ENCODE measurements at regions not wholly inside any gene's neighbourhood (a gene's known extent, or its start where the extent isn't known, plus 50 kb on each side); places are given as distances from the start of the nearest gene placed in this dataset.
A peak's percentile ranks its signal among the peaks of the same experiment; 100 is the strongest.

DNA sequence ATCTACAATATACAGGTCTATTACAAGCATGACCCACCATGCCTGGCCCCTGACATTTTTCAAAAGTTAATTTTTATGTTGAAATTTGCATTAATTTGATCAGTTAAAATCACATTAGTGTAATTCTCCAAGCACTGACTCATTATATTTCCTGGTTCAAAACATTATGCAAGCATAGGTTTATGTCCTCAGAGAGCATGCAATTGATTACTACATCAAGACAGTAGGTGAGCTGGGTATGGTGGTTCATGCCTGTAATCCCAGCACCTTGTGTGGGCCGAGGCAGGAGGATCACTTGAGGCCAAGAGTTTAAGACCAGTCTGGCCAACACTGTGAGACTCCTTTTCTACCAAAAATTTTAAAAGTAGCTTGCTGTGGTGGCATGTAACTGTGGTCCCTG, 248.8 kb upstream of the KLHL1 start:
- Histone ChIP-seq H3K4me1 (replicated peaks in 1 of 2) (no peaks in the 10 kb centered on the region), H3K9me3 (replicated peaks in 1 of 3) (no peaks in the 10 kb centered on the region), H3K27ac (no peak overlapping the region), H3K27me3 (no peaks in the 10 kb centered on the region), H3K36me3 (replicated peaks in 1 of 2) (no peaks in the 10 kb centered on the region), H3K4me3 (no peak overlapping the region)
- no peak for TF ChIP-seq POLR2A (IDR thresholded peaks at IDR 0.05)
- TF ChIP-seq, protein P1, sequence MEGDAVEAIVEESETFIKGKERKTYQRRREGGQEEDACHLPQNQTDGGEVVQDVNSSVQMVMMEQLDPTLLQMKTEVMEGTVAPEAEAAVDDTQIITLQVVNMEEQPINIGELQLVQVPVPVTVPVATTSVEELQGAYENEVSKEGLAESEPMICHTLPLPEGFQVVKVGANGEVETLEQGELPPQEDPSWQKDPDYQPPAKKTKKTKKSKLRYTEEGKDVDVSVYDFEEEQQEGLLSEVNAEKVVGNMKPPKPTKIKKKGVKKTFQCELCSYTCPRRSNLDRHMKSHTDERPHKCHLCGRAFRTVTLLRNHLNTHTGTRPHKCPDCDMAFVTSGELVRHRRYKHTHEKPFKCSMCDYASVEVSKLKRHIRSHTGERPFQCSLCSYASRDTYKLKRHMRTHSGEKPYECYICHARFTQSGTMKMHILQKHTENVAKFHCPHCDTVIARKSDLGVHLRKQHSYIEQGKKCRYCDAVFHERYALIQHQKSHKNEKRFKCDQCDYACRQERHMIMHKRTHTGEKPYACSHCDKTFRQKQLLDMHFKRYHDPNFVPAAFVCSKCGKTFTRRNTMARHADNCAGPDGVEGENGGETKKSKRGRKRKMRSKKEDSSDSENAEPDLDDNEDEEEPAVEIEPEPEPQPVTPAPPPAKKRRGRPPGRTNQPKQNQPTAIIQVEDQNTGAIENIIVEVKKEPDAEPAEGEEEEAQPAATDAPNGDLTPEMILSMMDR (IDR thresholded peaks at IDR 0.05) = no peak
- 44 to 68% (median 67%) methylated on average over 1 of the region's 1 CpG for WGBS, 4 donors
- no peak for DNase-seq
- intact Hi-C loops (cut with DNase I) = no loop called here

- no peaks in the 10 kb centered on the region for H3K36me3 ChIP-seq (replicated peaks in 1 of 2)
- intact Hi-C loops (cut with DNase I) = no loop called here
- no peaks in the 10 kb centered on the region for H3K4me1 ChIP-seq (replicated peaks in 1 of 2)
- 32 to 41% (median 36%) methylated on average over 2 of the region's 2 CpGs for WGBS, 4 donors
- DNase-seq = no peak
- H3K27ac ChIP-seq = no peak overlapping the region
- no peak overlapping the region for H3K4me3 ChIP-seq
- H3K27me3 ChIP-seq = no peaks in the 10 kb centered on the region
- TF ChIP-seq, protein P1 (IDR thresholded peaks at IDR 0.05) = no peak
- no peak for TF ChIP-seq POLR2A (IDR thresholded peaks at IDR 0.05)
- no peaks in the 10 kb centered on the region for H3K9me3 ChIP-seq (replicated peaks in 1 of 3)
Observed at GRCh38 chr13:70353096-70353495, 244.8 kb upstream of the KLHL1 start.

DNA sequence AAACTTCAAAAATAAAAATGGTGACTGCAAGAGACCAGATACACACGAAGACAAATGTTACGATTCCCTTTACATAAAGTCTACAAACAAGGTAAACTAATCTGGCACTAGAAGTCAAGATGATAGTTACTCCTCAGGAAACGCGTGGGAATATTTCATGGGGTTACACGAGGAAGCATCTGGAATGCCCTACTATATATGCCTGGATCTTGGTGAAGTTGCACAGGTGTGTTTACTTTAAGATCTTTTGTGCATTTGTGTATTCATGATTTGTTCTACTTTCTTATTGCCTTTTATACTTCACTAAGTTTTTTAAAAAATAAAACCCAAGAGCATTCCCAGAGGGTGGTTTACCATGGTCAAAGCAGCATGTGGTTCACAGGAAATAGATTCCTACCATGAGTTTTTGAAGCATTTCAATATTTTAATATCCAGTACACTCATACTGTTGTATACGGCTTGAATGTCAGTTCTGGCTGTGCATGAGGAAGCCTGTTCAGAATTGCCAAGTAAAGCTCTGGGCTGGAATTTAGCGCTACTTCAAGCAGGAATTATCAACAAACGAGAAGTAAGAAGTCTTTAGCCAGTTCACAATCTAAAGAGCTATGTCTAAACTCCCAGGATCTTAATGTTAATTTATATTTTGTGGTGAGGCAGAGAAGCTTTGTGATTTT, 239.8 kb upstream of the KLHL1 start:
- Histone ChIP-seq H3K9me3 (replicated peaks in 1 of 3) (no peaks in the 10 kb centered on the region), H3K4me3 (no peak overlapping the region), H3K4me1 (replicated peaks in 1 of 2) (no peaks in the 10 kb centered on the region), H3K27ac (no peak overlapping the region), H3K27me3 (no peaks in the 10 kb centered on the region), H3K36me3 (replicated peaks in 1 of 2) (no peaks in the 10 kb centered on the region)
- DNase-seq = no peak
- 80 to 83% (median 81%) methylated on average over 8 of the region's 8 CpGs for WGBS, 4 donors
- intact Hi-C loops (cut with DNase I) = no loop called here
- no peak for TF ChIP-seq POLR2A (IDR thresholded peaks at IDR 0.05)
- TF ChIP-seq, protein P1 (IDR thresholded peaks at IDR 0.05) = no peak

GRCh38 chr13:70339738-70340137, 231.5 kb upstream of the KLHL1 start:
- intact Hi-C loops (cut with DNase I) = no loop called here
- no peak overlapping the region for H3K27ac ChIP-seq
- H3K4me1 ChIP-seq (replicated peaks in 1 of 2) = no peaks in the 10 kb centered on the region
- no peaks in the 10 kb centered on the region for H3K27me3 ChIP-seq
- H3K36me3 ChIP-seq (replicated peaks in 1 of 2) = no peaks in the 10 kb centered on the region
- H3K4me3 ChIP-seq = no peak overlapping the region
- peak in 4 of 7 donors; percentile 7 to 48 (median 14) for DNase-seq
- 49 to 61% (median 52%) methylated on average over 4 of the region's 4 CpGs for WGBS, 4 donors
- TF ChIP-seq, protein P1 (IDR thresholded peaks at IDR 0.05) = peak in 5 of 6 experiments; percentile 12 to 30 (median 25)
- no peak for TF ChIP-seq POLR2A (IDR thresholded peaks at IDR 0.05)
- H3K9me3 ChIP-seq (replicated peaks in 1 of 3) = no peaks in the 10 kb centered on the region
